Transverse colon (tissue), 3 donors: ENCODE measurements at regions not wholly inside any gene's neighbourhood (a gene's known extent, or its start where the extent isn't known, plus 50 kb on each side); places are given as distances from the start of the nearest gene placed in this dataset.

Source experiments
- EP300 ChIP-seq: sonication (generic); formaldehyde crosslinking; IDR thresholded peaks from one replicate; pipeline ENCODE4 v1.6.1; 2017; ENCODE audit warnings: antibody characterized with exemption, low read depth
- POLR2A ChIP-seq: fragments of 450-650 bp; IDR thresholded peaks from one replicate; pipeline ENCODE4 v1.6.1; 2016; ENCODE audit warnings: antibody characterized with exemption, mild to moderate bottlenecking, moderate library complexity
- POLR2AphosphoS5 ChIP-seq, 3 donors: sonication (generic); formaldehyde crosslinking; IDR thresholded peaks; one replicate each; pipeline ENCODE4 v1.6.1; 2016; ENCODE audit warnings: antibody characterized with exemption in 3 of 3

GRCh38 chr1:106447466-106447865 lies 609.0 kb upstream of the PRMT6 start:
- TF ChIP-seq EP300 (no peak), POLR2A (no peak), POLR2AphosphoS5 (IDR thresholded peaks at IDR 0.05) (no peak)
